ENCODE measurements at regions not wholly inside any gene's neighbourhood (a gene's known extent, or its start where the extent isn't known, plus 50 kb on each side); places are given as distances from the start of the nearest gene placed in this dataset.

DNA sequence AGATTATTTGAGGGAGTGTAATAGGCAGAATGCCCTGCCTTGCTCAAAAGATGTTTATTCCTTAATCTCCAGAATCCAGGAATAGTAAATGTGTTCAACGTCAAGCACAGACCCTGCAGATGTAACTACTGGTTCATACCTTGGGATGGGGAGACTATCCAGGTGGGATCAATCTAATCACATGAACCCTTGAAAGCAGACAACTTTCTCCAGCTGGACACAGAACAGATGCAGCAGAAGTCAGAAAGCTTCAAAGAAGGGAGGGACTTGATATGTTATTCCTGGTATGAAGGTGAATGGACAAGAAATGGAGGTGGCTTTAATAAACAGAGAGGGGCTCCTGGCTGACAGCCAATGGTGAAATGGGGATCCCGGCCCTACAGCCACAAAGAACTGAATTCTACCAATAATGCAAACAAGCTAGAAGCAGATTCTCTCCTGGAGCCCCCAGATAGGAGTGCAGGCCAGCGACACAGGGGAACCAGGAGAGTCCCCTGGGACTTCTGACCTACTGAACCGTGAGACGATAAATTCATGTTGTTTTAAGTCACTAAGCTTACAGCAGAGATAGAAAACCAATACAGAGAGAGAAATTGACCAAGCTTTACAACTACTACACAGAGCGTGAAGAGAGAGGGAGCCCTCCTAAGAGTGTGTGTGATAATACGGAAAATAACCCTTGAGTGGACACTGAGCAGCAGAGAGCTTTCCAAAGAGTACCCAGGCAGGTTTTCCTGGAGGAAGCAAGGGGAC is 133.5 kb upstream of the TMEM132C start:
- TF ChIP-seq, protein P1, sequence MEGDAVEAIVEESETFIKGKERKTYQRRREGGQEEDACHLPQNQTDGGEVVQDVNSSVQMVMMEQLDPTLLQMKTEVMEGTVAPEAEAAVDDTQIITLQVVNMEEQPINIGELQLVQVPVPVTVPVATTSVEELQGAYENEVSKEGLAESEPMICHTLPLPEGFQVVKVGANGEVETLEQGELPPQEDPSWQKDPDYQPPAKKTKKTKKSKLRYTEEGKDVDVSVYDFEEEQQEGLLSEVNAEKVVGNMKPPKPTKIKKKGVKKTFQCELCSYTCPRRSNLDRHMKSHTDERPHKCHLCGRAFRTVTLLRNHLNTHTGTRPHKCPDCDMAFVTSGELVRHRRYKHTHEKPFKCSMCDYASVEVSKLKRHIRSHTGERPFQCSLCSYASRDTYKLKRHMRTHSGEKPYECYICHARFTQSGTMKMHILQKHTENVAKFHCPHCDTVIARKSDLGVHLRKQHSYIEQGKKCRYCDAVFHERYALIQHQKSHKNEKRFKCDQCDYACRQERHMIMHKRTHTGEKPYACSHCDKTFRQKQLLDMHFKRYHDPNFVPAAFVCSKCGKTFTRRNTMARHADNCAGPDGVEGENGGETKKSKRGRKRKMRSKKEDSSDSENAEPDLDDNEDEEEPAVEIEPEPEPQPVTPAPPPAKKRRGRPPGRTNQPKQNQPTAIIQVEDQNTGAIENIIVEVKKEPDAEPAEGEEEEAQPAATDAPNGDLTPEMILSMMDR (conservative IDR thresholded peaks at IDR 0.05; ENCODE audit: low read depth in 2 of 2): no peak
- TF ChIP-seq ZNF331 (CRISPR knock-in tag; IDR thresholded peaks at IDR 0.05; ENCODE audit: low read depth) (no peak), CREB1 (CRISPR knock-in tag; IDR thresholded peaks at IDR 0.05; ENCODE audit: low read depth) (no peak), EZH2phosphoT487 (IDR thresholded peaks at IDR 0.05; ENCODE audit: unreplicated experiment) (no peak)
